DOHH2 (cell line): ENCODE measurements at regions not wholly inside any gene's neighbourhood (a gene's known extent, or its start where the extent isn't known, plus 50 kb on each side); places are given as distances from the start of the nearest gene placed in this dataset.

Experiments
- CTCF ChIP-seq: fragments of 200-600 bp; sonication (generic); IDR thresholded peaks from one replicate; pipeline ENCODE4 v1.5.1; 2014; ENCODE audit warnings: antibody characterized with exemption, mild to moderate bottlenecking, low read depth, low read length; ENCODE audit not compliant: poor library complexity, severe bottlenecking
- EZH2phosphoT487 ChIP-seq: fragments of 200-600 bp; sonication (generic); IDR thresholded peaks from 2 replicates; pipeline ENCODE4 v1.6.1; 2017; ENCODE audit warnings: borderline replicate concordance, mild to moderate bottlenecking, antibody characterized with exemption, low read length, moderate library complexity, mixed read lengths

- TF ChIP-seq CTCF (no peak), EZH2phosphoT487 (no peak)
Measured at GRCh38 chr2:237016121-237016915, 69.4 kb upstream of the COPS8 start.
